Endothelial cell of umbilical vein (primary cell): ENCODE measurements at regions not wholly inside any gene's neighbourhood (a gene's known extent, or its start where the extent isn't known, plus 50 kb on each side); places are given as distances from the start of the nearest gene placed in this dataset.

Experiments used
- CTCF ChIP-seq, 2 donors: IDR thresholded peaks; 1 replicate in 1 of 2; 2 replicates in 1 of 2; pipeline ENCODE4 v1.5.1; 2011; ENCODE audit warnings: low read length in 2 of 2, mild to moderate bottlenecking in 2 of 2, moderate library complexity in 2 of 2, control low read depth in 1 of 2, inconsistent platforms in 1 of 2, low read depth in 1 of 2; ENCODE audit not compliant: insufficient read depth in 1 of 2; ENCODE audit errors: extremely low read depth in 1 of 2
- EZH2 ChIP-seq: IDR thresholded peaks from 2 replicates; pipeline ENCODE4 v1.6.1; 2012; ENCODE audit warnings: borderline replicate concordance, low read depth, mild to moderate bottlenecking, moderate library complexity, low read length, inconsistent platforms; ENCODE audit not compliant: severe bottlenecking
- FOS ChIP-seq: IDR thresholded peaks from 2 replicates; pipeline ENCODE4 v1.6.1; 2011; ENCODE audit warnings: mild to moderate bottlenecking, low read length, moderate library complexity, borderline replicate concordance; ENCODE audit not compliant: insufficient read depth
- GATA2 ChIP-seq: IDR thresholded peaks from 2 replicates; pipeline ENCODE4 v1.7.0; 2011; ENCODE audit warnings: low read depth, mild to moderate bottlenecking, moderate library complexity, mixed read lengths, low read length; ENCODE audit not compliant: insufficient read length, insufficient read depth
- MAX ChIP-seq: IDR thresholded peaks from 2 replicates; pipeline ENCODE4 v1.6.1; 2011; ENCODE audit not compliant: insufficient read depth, insufficient read length
- MYC ChIP-seq: IDR thresholded peaks from one replicate; pipeline ENCODE4 v1.6.1; 2011; ENCODE audit warnings: mild to moderate bottlenecking, low read depth, low read length
- POLR2A ChIP-seq: IDR thresholded peaks from 2 replicates; pipeline ENCODE4 v1.6.1; 2012; ENCODE audit warnings: low read depth, mild to moderate bottlenecking, control low read depth, low read length
- POLR2AphosphoS5 ChIP-seq: IDR thresholded peaks from 2 replicates; pipeline ENCODE4 v1.6.1; 2012; ENCODE audit warnings: low read depth, mild to moderate bottlenecking, control low read depth, low read length, moderate library complexity; ENCODE audit not compliant: insufficient read depth

GRCh38 chr3:168501570-168501969 lies 405.8 kb upstream of the GOLIM4 start:
- TF ChIP-seq POLR2A, result no peak
- TF ChIP-seq CTCF (IDR thresholded peaks at IDR 0.05; ENCODE audit: extremely low read depth in 1 of 2, insufficient read depth in 1 of 2, low read depth in 1 of 2, low read length in 2 of 2), result no peak
- TF ChIP-seq MAX, result no peak
- no peak for TF ChIP-seq FOS
- no peak for TF ChIP-seq POLR2AphosphoS5
- TF ChIP-seq EZH2, result no peak
- TF ChIP-seq GATA2, result no peak
- TF ChIP-seq MYC, result no peak
